Esophagus muscularis mucosa (tissue), 4 donors: ENCODE measurements at regions not wholly inside any gene's neighbourhood (a gene's known extent, or its start where the extent isn't known, plus 50 kb on each side); places are given as distances from the start of the nearest gene placed in this dataset.

Experiments
- DNase-seq: peaks from one replicate; pipeline ENCODE4 v3.0.0-alpha.2; 2017; ENCODE audit errors: extremely low spot score
- H3K27ac ChIP-seq, 4 donors: fragments of 200-600 bp; sonication (generic); replicated peaks in 1 of 4; 1 replicate in 3 of 4; 2 replicates in 1 of 4; pipeline ENCODE4 v1.5.1; 2016 to 2019; ENCODE audit warnings: mild to moderate bottlenecking in 1 of 4
- H3K27me3 ChIP-seq, 4 donors: fragments of 200-600 bp; sonication (generic); one replicate each; pipeline versions ENCODE4 v1.5.1 to v1.6.0; 2016 to 2019
- H3K36me3 ChIP-seq, 4 donors: fragments of 200-600 bp; sonication (generic); one replicate each; pipeline ENCODE4 v1.5.1; 2016 to 2019
- H3K4me1 ChIP-seq, 4 donors: fragments of 200-600 bp; sonication (generic); one replicate each; pipeline ENCODE4 v1.5.1; 2016 to 2019
- H3K4me3 ChIP-seq, 4 donors: fragments of 200-600 bp; sonication (generic); 1 replicate in 2 of 4; 2 replicates in 2 of 4; pipeline ENCODE4 v1.5.1; 2016 to 2019; ENCODE audit warnings: mild to moderate bottlenecking in 4 of 4, moderate library complexity in 1 of 4
- H3K9me3 ChIP-seq, 4 donors: fragments of 200-600 bp; sonication (generic); 1 replicate in 3 of 4; 2 replicates in 1 of 4; pipeline ENCODE4 v1.5.1; 2016 to 2019
- CTCF ChIP-seq, 3 experiments: fragments of 200-600 bp in 2 of 3; fragments of 450-650 bp in 1 of 3; sonication (generic) in 2 of 3; IDR thresholded peaks; one replicate each; pipeline ENCODE4 v1.5.1; 2017 to 2019; ENCODE audit warnings: antibody characterized with exemption in 3 of 3, mild to moderate bottlenecking in 2 of 3, moderate library complexity in 1 of 3
- EP300 ChIP-seq: sonication (generic); formaldehyde crosslinking; IDR thresholded peaks from one replicate; pipeline ENCODE4 v1.6.1; 2017; ENCODE audit warnings: antibody characterized with exemption
- POLR2A ChIP-seq: fragments of 450-650 bp; IDR thresholded peaks from one replicate; pipeline ENCODE4 v1.6.1; 2017; ENCODE audit warnings: antibody characterized with exemption, moderate library complexity, mild to moderate bottlenecking, low read depth
- POLR2AphosphoS5 ChIP-seq, 2 donors: sonication (generic); formaldehyde crosslinking; IDR thresholded peaks; one replicate each; pipeline ENCODE4 v1.6.1; 2017; ENCODE audit warnings: antibody characterized with exemption in 2 of 2
- WGBS: methylation state at CpG from one replicate; pipeline ENCODE4 v1.1.5; 2018; 5-methylcytosine and 5-hydroxymethylcytosine counted together
- intact Hi-C: fragments of 100-400 bp; cut with DNase I; formaldehyde crosslinking; loops from one replicate; pipeline ENCODE4 v1.15.1; 2023

- H3K27me3 ChIP-seq = no peaks in the 10 kb centered on the region
- 48% methylated on average over 1 of the region's 1 CpG for WGBS
- no peaks in the 10 kb centered on the region for H3K36me3 ChIP-seq
- no peak overlapping the region for H3K4me3 ChIP-seq
- H3K9me3 ChIP-seq = no peaks in the 10 kb centered on the region
- TF ChIP-seq POLR2A (no peak), CTCF (IDR thresholded peaks at IDR 0.05) (no peak), POLR2AphosphoS5 (IDR thresholded peaks at IDR 0.05) (no peak), EP300 (no peak)
- H3K27ac ChIP-seq = no peak overlapping the region
- intact Hi-C loops = no loop called here
- no peaks in the 10 kb centered on the region for H3K4me1 ChIP-seq
- DNase-seq = no peak
Measured at GRCh38 chr18:60577457-60577856, 204.9 kb upstream of the MC4R start.

GRCh38 chr18:60585670-60586069 is 213.1 kb upstream of the MC4R start:
- Histone ChIP-seq H3K4me1 (no peaks in the 10 kb centered on the region), H3K36me3 (no peaks in the 10 kb centered on the region), H3K4me3 (no peak overlapping the region), H3K27ac (no peak overlapping the region), H3K9me3 (peaks cover 0 to 4% (median 0%) of the 10 kb centered on the region in 4 donors), H3K27me3 (no peaks in the 10 kb centered on the region)
- no peak for DNase-seq
- no peak for TF ChIP-seq POLR2A
- TF ChIP-seq EP300 = no peak
- TF ChIP-seq CTCF (IDR thresholded peaks at IDR 0.05) = no peak
- TF ChIP-seq POLR2AphosphoS5 (IDR thresholded peaks at IDR 0.05) = no peak
- intact Hi-C loops = no loop called here

GRCh38 chr18:60593249-60593648 is 220.7 kb upstream of the MC4R start:
- Histone ChIP-seq H3K9me3 (no peaks in the 10 kb centered on the region), H3K4me1 (no peaks in the 10 kb centered on the region), H3K36me3 (no peaks in the 10 kb centered on the region), H3K4me3 (no peak overlapping the region), H3K27me3 (no peaks in the 10 kb centered on the region), H3K27ac (no peak overlapping the region)
- DNase-seq = no peak
- intact Hi-C loops = no loop called here
- TF ChIP-seq POLR2AphosphoS5 (IDR thresholded peaks at IDR 0.05) = no peak
- no peak for TF ChIP-seq EP300
- no peak for TF ChIP-seq CTCF (IDR thresholded peaks at IDR 0.05)
- TF ChIP-seq POLR2A = no peak
- 71% methylated on average over 5 of the region's 5 CpGs for WGBS

- intact Hi-C loops = no loop called here
- Histone ChIP-seq H3K27ac (no peak overlapping the region), H3K36me3 (no peaks in the 10 kb centered on the region), H3K4me1 (no peaks in the 10 kb centered on the region), H3K9me3 (no peaks in the 10 kb centered on the region), H3K4me3 (no peak overlapping the region), H3K27me3 (no peaks in the 10 kb centered on the region)
- DNase-seq = no peak
- 56% methylated on average over 3 of the region's 3 CpGs for WGBS
- TF ChIP-seq POLR2AphosphoS5 (IDR thresholded peaks at IDR 0.05) (no peak), POLR2A (no peak), EP300 (no peak), CTCF (IDR thresholded peaks at IDR 0.05) (no peak)
Measured at GRCh38 chr18:60596928-60597327, 224.4 kb upstream of the MC4R start.

GRCh38 chr18:60599267-60599666 is 226.7 kb upstream of the MC4R start:
- Histone ChIP-seq H3K4me3 (no peak overlapping the region), H3K27me3 (no peaks in the 10 kb centered on the region), H3K36me3 (no peaks in the 10 kb centered on the region), H3K4me1 (no peaks in the 10 kb centered on the region), H3K9me3 (no peaks in the 10 kb centered on the region), H3K27ac (no peak overlapping the region)
- intact Hi-C loops = no loop called here
- 62% methylated on average over 1 of the region's 1 CpG for WGBS
- no peak for TF ChIP-seq CTCF (IDR thresholded peaks at IDR 0.05)
- TF ChIP-seq POLR2A = no peak
- TF ChIP-seq POLR2AphosphoS5 (IDR thresholded peaks at IDR 0.05) = no peak
- no peak for TF ChIP-seq EP300
- DNase-seq = no peak
